Naive thymus-derived CD4-positive, alpha-beta T cell (primary cell): ENCODE measurements at regions not wholly inside any gene's neighbourhood (a gene's known extent, or its start where the extent isn't known, plus 50 kb on each side); places are given as distances from the start of the nearest gene placed in this dataset.

Source experiments
- ATAC-seq: fragments of 150-1000 bp; cut with Tn5 transposase; 2 replicates; pipeline ENCODE4 v1.10.0; 2021; ENCODE audit warnings: mild to moderate bottlenecking, moderate library complexity
- CTCF ChIA-PET: fragments of 350-600 bp; sonication (Branson Sonifier 250); formaldehyde crosslinking; loops from one replicate; lab custom pipeline; 2021; ENCODE audit warnings: antibody characterized with exemption; lab: Charles Lee
- POLR2A ChIA-PET: fragments of 350-600 bp; sonication (Branson Sonifier 250); formaldehyde crosslinking; loops from one replicate; lab custom pipeline; 2021; ENCODE audit warnings: antibody characterized with exemption, inconsistent platforms; lab: Charles Lee
- DNase-seq, 9 donors: peaks; one replicate each; pipeline versions ENCODE4 v3.0.0 to v3.0.0-alpha.2; 2020 to 2022; ENCODE audit warnings: mixed read lengths in 1 of 9
- H3K27ac ChIP-seq: one replicate; pipeline ENCODE4 v1.7.0; 2013; ENCODE audit warnings: mild to moderate bottlenecking, low read depth, low read length, moderate library complexity
- H3K27me3 ChIP-seq, 2 donors: one replicate each; pipeline ENCODE4 v1.7.0; 2013; ENCODE audit warnings: low read length in 2 of 2, mild to moderate bottlenecking in 2 of 2, moderate library complexity in 2 of 2; ENCODE audit not compliant: control insufficient read depth in 2 of 2, insufficient read depth in 2 of 2
- H3K36me3 ChIP-seq, 3 experiments: 1 replicate in 2 of 3; 2 replicates in 1 of 3; pipeline ENCODE4 v1.7.0; 2013; ENCODE audit warnings: low read length in 3 of 3, mild to moderate bottlenecking in 3 of 3, moderate library complexity in 1 of 3; ENCODE audit not compliant: insufficient read depth in 3 of 3, control insufficient read depth in 2 of 3
- H3K4me1 ChIP-seq, 2 donors: one replicate each; pipeline ENCODE4 v1.7.0; 2013; ENCODE audit warnings: low read length in 2 of 2, mild to moderate bottlenecking in 2 of 2, moderate library complexity in 1 of 2; ENCODE audit not compliant: control insufficient read depth in 2 of 2, insufficient read depth in 2 of 2
- H3K4me3 ChIP-seq: 2 replicates; pipeline ENCODE4 v1.7.0; 2013; ENCODE audit warnings: mild to moderate bottlenecking, low read length
- H3K9me3 ChIP-seq, 3 experiments: 1 replicate in 2 of 3; 2 replicates in 1 of 3; pipeline ENCODE4 v1.7.0; 2013; ENCODE audit warnings: low read length in 3 of 3; ENCODE audit not compliant: control insufficient read depth in 2 of 3
- H3K27ac Mint-ChIP-seq, 9 donors: one replicate each; pipeline ENCODE4 v1.8.0; 2020 to 2022; ENCODE audit warnings: mixed read lengths in 9 of 9, mild to moderate bottlenecking in 8 of 9, moderate library complexity in 5 of 9, inconsistent platforms in 2 of 9
- H3K27me3 Mint-ChIP-seq, 5 donors: one replicate each; pipeline ENCODE4 v1.8.0; 2021 to 2022; ENCODE audit warnings: mixed read lengths in 5 of 5, mild to moderate bottlenecking in 1 of 5
- H3K36me3 Mint-ChIP-seq, 5 donors: one replicate each; pipeline ENCODE4 v1.8.0; 2020 to 2022; ENCODE audit warnings: mixed read lengths in 5 of 5, mild to moderate bottlenecking in 3 of 5, inconsistent platforms in 1 of 5
- H3K4me1 Mint-ChIP-seq, 7 donors: one replicate each; pipeline ENCODE4 v1.8.0; 2020 to 2022; ENCODE audit warnings: mixed read lengths in 7 of 7, mild to moderate bottlenecking in 3 of 7, inconsistent platforms in 1 of 7
- H3K4me3 Mint-ChIP-seq, 10 donors: one replicate each; pipeline ENCODE4 v1.8.0; 2020 to 2022; ENCODE audit warnings: mild to moderate bottlenecking in 10 of 10, mixed read lengths in 10 of 10, moderate library complexity in 6 of 10, inconsistent platforms in 2 of 10
- H3K9me3 Mint-ChIP-seq, 11 donors: one replicate each; pipeline ENCODE4 v1.8.0; 2020 to 2022; ENCODE audit warnings: mixed read lengths in 11 of 11, mild to moderate bottlenecking in 4 of 11, inconsistent platforms in 1 of 11, moderate library complexity in 1 of 11
- intact Hi-C, 2 donors: fragments of 100-400 bp; cut with micrococcal nuclease; formaldehyde crosslinking; loops; one replicate each; pipeline ENCODE4 v1.15.1; 2023

DNA sequence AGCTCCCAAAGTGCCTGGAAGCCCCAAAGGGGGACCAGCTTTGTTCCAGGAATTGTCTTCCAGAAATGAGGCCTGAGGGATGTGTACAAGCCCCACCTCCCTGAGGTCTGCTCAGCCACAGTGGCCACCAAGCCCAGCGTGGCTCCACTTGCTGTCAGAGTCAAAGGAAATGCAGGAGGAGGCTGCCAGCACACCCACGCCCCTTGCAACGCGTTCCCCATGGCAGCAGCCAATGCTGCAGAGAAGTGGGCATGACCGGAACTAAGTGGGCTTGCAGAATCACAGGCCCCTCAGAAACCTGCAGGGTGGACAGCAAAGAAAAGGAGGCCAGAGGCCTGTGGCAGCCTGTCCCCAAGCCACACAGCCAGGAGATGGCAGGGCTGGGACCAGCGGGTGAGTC is 320.8 kb downstream of the FOXL1 start:
- no peak overlapping the region for H3K27ac ChIP-seq
- no peaks in the 10 kb centered on the region for H3K4me1 ChIP-seq
- Mint-ChIP-seq H3K36me3 (no peaks in the 10 kb centered on the region), H3K4me1 (no peaks in the 10 kb centered on the region), H3K27ac (no peak overlapping the region), H3K9me3 (peaks cover 0 to 9% (median 0%) of the 10 kb centered on the region in 11 donors), H3K4me3 (no peak overlapping the region), H3K27me3 (peaks cover 0 to 12% (median 4%) of the 10 kb centered on the region in 5 donors)
- H3K27me3 ChIP-seq, result no peaks in the 10 kb centered on the region
- no peaks in the 10 kb centered on the region for H3K9me3 ChIP-seq
- POLR2A ChIA-PET, result no interaction called here
- no peaks in the 10 kb centered on the region for H3K36me3 ChIP-seq
- DNase-seq (no peak), ATAC-seq (no peak)
- H3K4me3 ChIP-seq, result no peak overlapping the region
- CTCF ChIA-PET, result no interaction called here
- intact Hi-C loops, result no loop called here

DNA sequence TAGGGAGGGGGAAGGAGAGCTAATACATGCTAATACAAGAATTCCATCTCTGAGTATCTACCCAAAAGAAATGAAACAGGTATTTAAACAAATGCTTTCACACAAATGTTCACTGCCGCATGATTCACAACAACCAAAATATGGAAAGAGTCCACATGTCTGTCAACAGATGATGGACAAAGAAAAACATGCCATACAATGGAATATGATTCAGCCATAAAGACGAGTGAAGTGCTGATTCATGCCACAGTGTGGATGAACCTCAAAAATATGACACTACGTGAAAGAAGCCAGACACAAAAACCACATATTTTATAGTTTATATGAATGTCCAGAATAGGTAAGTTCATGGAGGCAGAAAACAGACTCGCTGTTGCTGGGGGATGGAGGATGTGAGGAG is 321.4 kb downstream of the FOXL1 start:
- intact Hi-C loops, result no loop called here
- ChIA-PET POLR2A (no interaction called here), CTCF (no interaction called here)
- no peaks in the 10 kb centered on the region for H3K27me3 ChIP-seq
- no peaks in the 10 kb centered on the region for H3K9me3 ChIP-seq
- Mint-ChIP-seq H3K4me1 (no peaks in the 10 kb centered on the region), H3K27me3 (peaks cover 0 to 13% (median 5%) of the 10 kb centered on the region in 5 donors), H3K27ac (no peak overlapping the region), H3K36me3 (no peaks in the 10 kb centered on the region), H3K4me3 (no peak overlapping the region), H3K9me3 (peaks cover 0 to 9% (median 0%) of the 10 kb centered on the region in 11 donors)
- no peak for ATAC-seq
- H3K4me1 ChIP-seq, result no peaks in the 10 kb centered on the region
- no peak overlapping the region for H3K27ac ChIP-seq
- H3K36me3 ChIP-seq, result no peaks in the 10 kb centered on the region
- no peak for DNase-seq
- no peak overlapping the region for H3K4me3 ChIP-seq

DNA sequence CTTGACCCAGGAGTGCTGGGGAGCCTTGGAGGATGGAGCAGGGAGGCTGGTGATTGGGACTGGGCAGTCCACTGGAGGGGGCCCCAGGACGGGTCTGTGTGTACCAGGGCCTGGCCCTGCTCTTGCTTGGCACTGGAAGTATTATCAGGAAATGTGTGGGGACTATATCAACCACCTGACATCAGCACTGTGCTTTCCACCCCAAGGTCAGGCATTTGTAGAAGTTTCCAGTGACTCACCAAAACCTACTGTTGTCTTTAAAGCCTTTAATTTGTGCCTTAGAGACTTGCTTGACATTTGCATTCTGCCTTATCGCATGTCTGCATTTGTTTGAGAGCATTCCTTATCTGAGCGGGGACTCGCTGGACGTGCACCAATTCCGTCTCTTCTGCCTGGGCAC is 323.1 kb downstream of the FOXL1 start:
- no peak for DNase-seq
- no peak for ATAC-seq
- no peak overlapping the region for H3K27ac ChIP-seq
- intact Hi-C loops, result no loop called here
- ChIA-PET POLR2A (no interaction called here), CTCF (no interaction called here)
- no peaks in the 10 kb centered on the region for H3K9me3 ChIP-seq
- Mint-ChIP-seq H3K27me3 (peaks cover 0 to 14% (median 10%) of the 10 kb centered on the region in 5 donors), H3K9me3 (peaks cover 0 to 9% (median 0%) of the 10 kb centered on the region in 11 donors), H3K36me3 (no peaks in the 10 kb centered on the region), H3K27ac (no peak overlapping the region), H3K4me1 (no peaks in the 10 kb centered on the region), H3K4me3 (no peak overlapping the region)
- no peak overlapping the region for H3K4me3 ChIP-seq
- H3K27me3 ChIP-seq, result no peaks in the 10 kb centered on the region
- H3K36me3 ChIP-seq, result no peaks in the 10 kb centered on the region
- H3K4me1 ChIP-seq, result no peaks in the 10 kb centered on the region

DNA sequence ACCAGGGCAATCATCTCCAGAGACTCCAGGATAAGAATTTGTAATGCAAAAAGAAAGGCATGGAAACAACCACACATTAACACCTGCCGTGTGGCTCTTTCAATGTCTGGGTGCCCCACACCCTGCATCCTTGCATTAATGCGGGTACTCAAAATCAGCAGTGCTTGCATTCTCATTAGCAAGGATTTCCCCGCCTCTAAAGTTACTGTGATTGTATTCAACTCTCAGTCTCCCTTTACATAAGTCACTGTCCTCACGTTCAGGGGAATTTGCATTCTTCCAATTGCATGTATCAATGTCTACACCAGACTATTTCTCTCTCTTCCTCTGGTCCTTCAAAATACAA is 324.3 kb downstream of the FOXL1 start:
- Histone ChIP-seq H3K4me1 (no peaks in the 10 kb centered on the region), H3K9me3 (no peaks in the 10 kb centered on the region), H3K27ac (no peak overlapping the region), H3K36me3 (no peaks in the 10 kb centered on the region), H3K27me3 (no peaks in the 10 kb centered on the region), H3K4me3 (no peak overlapping the region)
- no peak for ATAC-seq
- Mint-ChIP-seq H3K9me3 (peaks cover 0 to 3% (median 0%) of the 10 kb centered on the region in 11 donors), H3K36me3 (no peaks in the 10 kb centered on the region), H3K27me3 (peaks cover 0 to 19% (median 10%) of the 10 kb centered on the region in 5 donors), H3K27ac (no peak overlapping the region), H3K4me1 (no peaks in the 10 kb centered on the region), H3K4me3 (no peak overlapping the region)
- CTCF ChIA-PET, result no interaction called here
- intact Hi-C loops, result no loop called here
- no peak for DNase-seq
- POLR2A ChIA-PET, result no interaction called here

DNA sequence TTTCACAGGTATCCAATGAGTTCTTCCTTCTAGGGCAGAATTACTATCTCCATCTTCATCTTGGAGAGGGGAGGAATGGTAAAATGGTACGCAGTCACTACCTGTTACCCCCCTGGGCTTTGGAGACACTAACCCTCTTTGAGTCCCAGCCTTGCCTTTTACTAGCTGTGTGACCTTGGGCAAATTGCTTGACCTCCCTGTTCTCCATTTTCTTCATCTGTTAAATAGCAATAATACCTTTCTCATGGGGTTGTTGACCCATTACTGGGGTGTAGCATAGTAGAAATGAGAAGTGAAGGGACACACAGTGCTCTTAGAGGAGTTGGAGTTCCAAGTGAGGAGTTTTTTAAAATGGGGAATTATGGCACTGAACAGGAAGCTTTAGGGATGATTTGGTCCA is 324.7 kb downstream of the FOXL1 start:
- Histone ChIP-seq H3K27ac (no peak overlapping the region), H3K4me3 (no peak overlapping the region), H3K9me3 (no peaks in the 10 kb centered on the region), H3K4me1 (no peaks in the 10 kb centered on the region), H3K27me3 (no peaks in the 10 kb centered on the region), H3K36me3 (no peaks in the 10 kb centered on the region)
- Mint-ChIP-seq H3K4me3 (no peak overlapping the region), H3K27ac (no peak overlapping the region), H3K9me3 (peaks cover 0 to 3% (median 0%) of the 10 kb centered on the region in 11 donors), H3K4me1 (no peaks in the 10 kb centered on the region), H3K27me3 (peaks cover 0 to 19% (median 10%) of the 10 kb centered on the region in 5 donors), H3K36me3 (no peaks in the 10 kb centered on the region)
- ATAC-seq (no peak), DNase-seq (no peak)
- intact Hi-C loops, result no loop called here
- POLR2A ChIA-PET, result no interaction called here
- CTCF ChIA-PET, result no interaction called here

DNA sequence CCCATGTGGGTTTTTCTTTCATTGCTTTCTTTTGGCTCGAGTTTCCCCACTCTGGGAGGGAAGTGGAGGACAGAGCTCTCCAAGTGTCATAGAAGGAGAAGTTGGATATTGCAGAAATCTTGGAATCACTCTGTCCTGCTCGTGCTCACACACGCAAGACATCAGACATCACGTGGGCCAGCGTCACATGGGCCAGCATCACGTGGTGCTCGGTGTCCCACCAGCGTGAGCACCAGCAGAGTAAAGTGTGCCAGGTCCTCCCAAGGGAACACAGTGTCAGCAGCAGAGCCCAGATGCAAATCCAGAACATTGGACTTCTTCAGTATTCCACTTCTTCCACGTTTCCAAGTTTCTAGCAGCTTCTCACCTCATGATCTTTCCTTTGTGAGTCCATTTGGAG is 327.0 kb downstream of the FOXL1 start:
- no peak overlapping the region for H3K27ac ChIP-seq
- no peak overlapping the region for H3K4me3 ChIP-seq
- no peaks in the 10 kb centered on the region for H3K9me3 ChIP-seq
- CTCF ChIA-PET, result no interaction called here
- Mint-ChIP-seq H3K36me3 (no peaks in the 10 kb centered on the region), H3K9me3 (peaks cover 0 to 3% (median 0%) of the 10 kb centered on the region in 11 donors), H3K4me3 (no peak overlapping the region), H3K27me3 (peaks cover 0 to 19% (median 11%) of the 10 kb centered on the region in 5 donors), H3K27ac (no peak overlapping the region), H3K4me1 (no peaks in the 10 kb centered on the region)
- intact Hi-C loops, result no loop called here
- no peaks in the 10 kb centered on the region for H3K4me1 ChIP-seq
- POLR2A ChIA-PET, result no interaction called here
- H3K27me3 ChIP-seq, result no peaks in the 10 kb centered on the region
- no peak for ATAC-seq
- H3K36me3 ChIP-seq, result no peaks in the 10 kb centered on the region
- DNase-seq, result no peak

DNA sequence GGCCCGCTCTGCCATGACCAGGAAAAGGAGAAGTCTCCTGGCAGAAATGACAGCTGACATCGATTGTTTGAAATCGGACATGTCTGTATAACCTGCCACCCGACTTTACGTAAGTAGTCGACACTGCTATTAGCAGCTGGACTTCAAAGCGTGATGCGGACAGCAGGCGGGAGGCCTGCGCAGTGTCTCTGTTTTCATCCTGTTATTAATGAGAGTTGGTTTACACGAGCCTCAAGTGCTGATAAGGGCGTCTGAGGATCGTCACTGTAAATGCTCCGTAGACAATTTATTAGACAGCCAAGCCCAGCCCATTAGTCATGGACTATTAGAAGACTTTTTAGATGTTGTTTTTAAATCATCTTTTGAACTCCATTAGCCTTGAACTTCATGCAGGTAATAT is 328.3 kb downstream of the FOXL1 start:
- intact Hi-C loops, result no loop called here
- H3K4me3 ChIP-seq, result no peak overlapping the region
- no peak overlapping the region for H3K27ac ChIP-seq
- no peaks in the 10 kb centered on the region for H3K27me3 ChIP-seq
- Mint-ChIP-seq H3K4me3 (no peak overlapping the region), H3K27me3 (peaks cover 0 to 19% (median 11%) of the 10 kb centered on the region in 5 donors), H3K27ac (no peak overlapping the region), H3K4me1 (peaks cover 0 to 4% (median 0%) of the 10 kb centered on the region in 7 donors), H3K36me3 (no peaks in the 10 kb centered on the region), H3K9me3 (peaks cover 0 to 3% (median 0%) of the 10 kb centered on the region in 11 donors)
- ATAC-seq, result no peak
- DNase-seq, result no peak
- CTCF ChIA-PET, result no interaction called here
- POLR2A ChIA-PET, result no interaction called here
- H3K4me1 ChIP-seq, result no peaks in the 10 kb centered on the region
- H3K9me3 ChIP-seq, result no peaks in the 10 kb centered on the region
- H3K36me3 ChIP-seq, result no peaks in the 10 kb centered on the region
